Cardiac septum (tissue), 1 donor: ENCODE measurements at regions not wholly inside any gene's neighbourhood (a gene's known extent, or its start where the extent isn't known, plus 50 kb on each side); places are given as distances from the start of the nearest gene placed in this dataset.

Experiments
- DNase-seq: peaks from one replicate; pipeline ENCODE4 v3.0.0-alpha.2; 2020; ENCODE audit warnings: low spot score
- intact Hi-C: fragments of 100-400 bp; cut with DNase I; formaldehyde crosslinking; loops from one replicate; pipeline ENCODE4 v1.14.0; 2022
- donor health status: DM: no; HTN: no; CAD: no.

DNA sequence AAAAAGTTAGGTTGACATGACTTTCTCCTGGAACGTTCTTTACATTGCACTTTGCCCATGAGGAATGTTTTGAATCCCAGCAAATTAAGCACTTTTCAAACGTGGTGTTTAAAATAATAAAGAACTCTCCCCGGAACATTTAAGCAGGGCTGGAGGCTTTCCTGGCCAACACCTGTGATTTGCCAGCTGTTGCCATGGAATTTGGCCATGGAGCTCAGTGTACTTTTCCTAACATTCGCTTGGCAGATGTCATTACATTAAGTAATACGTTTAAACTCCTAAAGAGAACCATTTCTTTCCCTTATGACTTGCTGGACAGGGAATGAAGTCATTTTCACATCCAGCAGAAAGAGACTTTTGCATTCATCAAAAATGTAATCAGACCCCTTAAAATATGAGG is 146.1 kb downstream of the GAS1 start:
- DNase-seq: no peak
- intact Hi-C loops: no loop called here

GRCh38 chr9:86800681-86801080 is 146.6 kb downstream of the GAS1 start:
- intact Hi-C loops: no loop called here

DNA sequence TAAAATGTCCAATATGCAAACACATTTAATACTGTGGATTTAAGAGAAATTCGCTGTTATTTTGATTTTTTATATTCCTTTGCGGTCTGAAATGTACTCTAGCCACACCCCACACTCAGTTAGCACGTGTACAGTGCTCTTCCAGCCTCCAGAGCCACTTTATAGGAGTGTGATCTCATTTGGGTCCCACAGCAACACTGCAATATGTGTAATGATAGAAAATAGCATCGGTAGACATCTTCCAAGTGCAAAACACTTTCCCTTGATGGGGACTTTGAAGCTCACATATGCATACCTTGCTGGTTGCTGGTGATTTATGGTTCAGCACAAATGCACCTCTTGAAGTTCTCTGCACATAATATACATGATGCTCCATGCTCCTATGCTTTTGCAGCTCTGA is 148.3 kb downstream of the GAS1 start:
- no peak for DNase-seq
- intact Hi-C loops: loop anchor here (10.0 kb wide), 1 partner anchor 54 kb away; no protein-coding TSS in a partner anchor

More at GRCh38 chr9:86800681-86801080, 146.6 kb downstream of the GAS1 start:
- DNase-seq: no peak

- DNase-seq: no peak
- intact Hi-C loops: loop anchor here (10.0 kb wide), 1 partner anchor 52 kb away; no protein-coding TSS in a partner anchor
These were observed 150.6 kb downstream of the GAS1 start for GRCh38 chr9:86796666-86797065.

DNA sequence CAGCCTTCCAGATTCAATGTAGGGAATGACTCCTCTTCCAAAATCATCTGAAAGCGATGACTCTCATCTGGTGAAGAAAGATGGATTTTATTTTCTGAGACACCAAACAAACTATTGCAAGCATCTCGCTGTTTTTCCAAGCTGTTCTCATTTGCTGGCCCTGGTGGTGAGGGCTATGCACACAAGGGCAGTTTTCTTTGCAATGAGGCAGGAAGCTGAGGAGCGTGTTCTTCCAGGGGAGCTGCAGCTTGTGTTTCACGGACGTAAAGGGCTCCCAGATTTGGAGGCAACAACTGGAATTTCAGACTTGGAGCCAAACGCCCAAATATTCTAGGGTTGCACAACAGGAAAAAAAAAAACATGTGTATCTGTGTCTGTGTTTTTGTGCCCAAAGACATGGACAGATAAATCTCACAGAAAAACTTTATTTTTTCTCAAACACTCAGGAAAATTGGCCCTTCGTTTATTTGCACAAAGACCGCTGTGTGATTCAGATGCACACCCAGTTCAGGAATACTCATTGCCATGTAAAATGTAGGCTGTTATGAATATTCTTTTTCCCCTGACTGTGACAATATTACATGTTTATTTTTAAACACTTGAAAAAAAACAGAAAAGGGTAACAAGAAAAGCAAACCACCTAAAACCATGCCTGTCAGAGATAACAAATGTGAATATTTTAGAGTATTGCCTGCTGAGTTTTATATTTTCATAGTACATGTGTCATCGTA is 151.3 kb downstream of the GAS1 start:
- intact Hi-C loops: loop anchor here (10.0 kb wide), 1 partner anchor 51 kb away; no protein-coding TSS in a partner anchor
- DNase-seq: no peak

DNA sequence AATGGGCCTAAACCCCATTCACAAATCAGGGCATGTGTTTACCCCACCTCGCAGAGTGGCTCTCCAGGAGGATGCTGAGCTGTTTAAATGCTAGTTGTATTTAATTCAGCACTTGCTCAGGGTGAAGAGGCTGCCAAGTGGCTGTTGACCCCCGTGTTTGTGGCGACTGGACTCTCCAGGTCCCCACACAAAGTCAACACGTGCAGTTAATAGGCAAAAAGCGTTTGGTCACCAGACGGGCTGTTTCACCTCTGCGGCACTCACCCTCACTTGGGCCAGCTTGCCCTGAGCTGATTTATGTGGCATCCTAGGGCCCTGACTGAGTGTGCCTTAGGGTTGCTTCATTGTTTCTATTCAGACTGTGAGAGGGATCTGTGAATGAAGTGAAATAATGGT is 152.3 kb downstream of the GAS1 start:
- no peak for DNase-seq
- intact Hi-C loops: loop anchor here (10.0 kb wide), 1 partner anchor 50 kb away; no protein-coding TSS in a partner anchor

GRCh38 chr9:86794391-86795046 is 152.8 kb downstream of the GAS1 start:
- no peak for DNase-seq
- intact Hi-C loops: loop anchor here (10.0 kb wide), 1 partner anchor 50 kb away; no protein-coding TSS in a partner anchor

DNA sequence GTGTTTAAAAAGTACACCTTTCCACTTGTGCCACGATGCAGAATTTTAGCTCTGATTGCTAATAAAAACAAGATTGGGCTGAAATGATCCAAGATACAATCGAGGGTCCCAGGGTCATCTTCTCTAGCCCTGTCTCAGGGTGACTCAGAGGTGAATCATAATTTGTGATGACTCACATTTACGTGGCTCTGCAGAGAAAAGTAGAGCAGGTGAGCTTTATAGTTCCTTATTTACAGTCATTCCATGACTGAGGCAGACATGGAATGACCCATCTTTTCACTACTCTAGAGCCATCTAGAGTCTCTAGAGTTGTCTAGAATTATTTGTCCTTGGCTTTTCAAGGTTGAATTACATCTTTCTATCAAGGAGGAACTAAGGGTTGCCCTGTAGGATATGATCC is 155.2 kb downstream of the GAS1 start:
- no peak for DNase-seq
- intact Hi-C loops: loop anchor here (10.0 kb wide), 1 partner anchor 47 kb away; no protein-coding TSS in a partner anchor

GRCh38 chr9:86790805-86791204 is 156.5 kb downstream of the GAS1 start:
- intact Hi-C loops: loop anchor here (10.0 kb wide), 1 partner anchor 46 kb away; no protein-coding TSS in a partner anchor
- no peak for DNase-seq

- no peak for DNase-seq
- intact Hi-C loops: no loop called here
These were observed 158.8 kb downstream of the GAS1 start for GRCh38 chr9:86788456-86788855.

DNA sequence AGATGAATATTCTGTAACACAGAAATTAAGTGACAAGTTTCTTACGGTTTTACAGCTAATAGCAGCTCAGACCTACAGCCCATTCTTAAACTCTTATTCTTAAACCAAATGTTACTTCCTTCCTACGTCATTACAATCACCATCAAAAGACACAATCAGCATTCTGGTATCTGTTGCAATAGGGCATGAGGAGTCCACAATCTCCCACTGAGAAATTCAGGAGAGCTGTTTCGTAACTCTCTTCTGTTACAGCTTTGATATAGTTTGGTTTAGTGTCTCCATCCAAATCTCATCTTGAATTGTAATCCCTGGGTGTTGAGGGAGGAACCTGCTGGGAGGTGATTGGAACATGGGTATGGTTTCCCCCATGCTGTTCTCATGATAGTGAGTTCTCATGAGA is 163.4 kb downstream of the GAS1 start:
- DNase-seq: no peak
- intact Hi-C loops: no loop called here

- intact Hi-C loops: no loop called here
- no peak for DNase-seq
These were observed 164.5 kb downstream of the GAS1 start for GRCh38 chr9:86782831-86783230.

- intact Hi-C loops: no loop called here
- DNase-seq: no peak
These were observed 168.5 kb downstream of the GAS1 start for GRCh38 chr9:86778761-86779160.

DNA sequence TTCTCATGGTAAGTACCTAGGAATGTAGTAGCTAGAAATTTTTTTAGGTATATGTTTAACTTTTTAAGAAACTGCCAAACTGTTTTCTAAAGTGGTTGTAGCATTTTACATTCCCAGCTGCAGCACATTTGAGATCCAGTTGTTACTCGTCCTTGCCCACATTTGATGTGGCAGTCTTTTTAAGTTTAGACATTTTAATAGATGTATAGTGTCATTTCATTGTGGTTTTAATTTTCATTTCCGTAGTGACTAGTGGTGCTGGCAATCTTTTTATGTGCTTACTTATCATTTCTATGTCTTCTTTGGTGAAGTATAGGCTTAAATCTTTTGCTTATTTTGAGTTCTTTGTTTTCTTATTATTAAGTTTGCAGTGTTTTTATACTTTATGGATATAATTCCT is 171.6 kb downstream of the GAS1 start:
- intact Hi-C loops: no loop called here

DNA sequence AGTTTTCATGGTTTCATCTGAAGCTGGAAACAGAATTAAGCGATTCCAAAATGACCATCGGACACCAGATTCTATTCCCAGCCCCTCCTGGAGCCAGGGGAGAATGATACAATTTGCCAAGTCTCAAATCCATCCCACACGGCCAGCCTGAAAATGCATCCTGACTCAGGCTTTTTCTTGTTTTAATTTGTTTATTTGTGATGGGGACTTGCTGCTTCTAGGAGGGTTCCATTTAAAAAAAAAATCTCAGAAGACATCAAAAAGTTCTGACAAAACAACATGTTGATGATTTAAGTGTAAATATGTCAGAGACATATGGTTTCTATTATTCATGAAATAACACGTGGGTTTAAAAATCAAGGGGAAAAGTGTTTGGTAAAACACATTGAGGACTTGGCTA is 173.2 kb downstream of the GAS1 start:
- DNase-seq: no peak
- intact Hi-C loops: no loop called here

More for the DNA sequence above, 171.6 kb downstream of the GAS1 start:
- DNase-seq: no peak

- DNase-seq: no peak
- intact Hi-C loops: no loop called here
These were observed 173.8 kb downstream of the GAS1 start for GRCh38 chr9:86773422-86773945.

GRCh38 chr9:86772635-86772993 is 174.7 kb downstream of the GAS1 start:
- intact Hi-C loops: no loop called here
- no peak for DNase-seq

DNA sequence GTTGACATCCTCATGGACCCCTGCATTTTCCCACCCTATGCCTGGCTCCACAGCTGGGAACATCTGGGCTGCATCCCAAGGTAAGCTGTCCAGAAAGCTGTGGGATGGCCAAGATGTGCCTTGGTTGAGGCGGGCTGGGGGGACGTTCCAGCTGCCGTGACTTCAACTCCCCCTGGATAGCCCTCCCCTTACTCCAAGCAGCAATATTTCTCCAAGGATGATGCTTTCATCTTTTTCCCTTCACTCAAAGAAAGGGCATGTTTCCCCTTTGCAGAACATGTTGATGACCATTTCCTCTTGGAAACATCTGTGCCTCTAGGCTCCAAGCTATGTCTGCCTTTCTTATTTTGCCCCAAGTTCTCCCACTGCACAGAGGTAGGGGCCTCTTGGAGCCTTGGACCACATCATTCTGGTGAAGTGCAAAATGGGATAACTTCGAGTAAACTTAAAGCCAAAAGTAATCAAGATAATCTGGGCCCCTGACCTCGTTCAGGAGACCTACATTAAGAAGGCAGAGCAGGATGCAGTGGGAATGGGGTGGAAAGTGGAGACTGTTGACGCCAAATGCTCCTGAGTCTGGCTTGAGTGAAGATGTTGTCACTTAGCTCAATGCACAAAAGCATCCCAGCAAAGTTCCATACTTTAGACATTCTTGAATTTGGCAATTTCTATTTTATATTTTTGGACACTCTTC is 175.2 kb downstream of the GAS1 start:
- intact Hi-C loops: no loop called here
- no peak for DNase-seq

GRCh38 chr9:86771420-86771819 is 175.9 kb downstream of the GAS1 start:
- intact Hi-C loops: no loop called here
- no peak for DNase-seq

DNA sequence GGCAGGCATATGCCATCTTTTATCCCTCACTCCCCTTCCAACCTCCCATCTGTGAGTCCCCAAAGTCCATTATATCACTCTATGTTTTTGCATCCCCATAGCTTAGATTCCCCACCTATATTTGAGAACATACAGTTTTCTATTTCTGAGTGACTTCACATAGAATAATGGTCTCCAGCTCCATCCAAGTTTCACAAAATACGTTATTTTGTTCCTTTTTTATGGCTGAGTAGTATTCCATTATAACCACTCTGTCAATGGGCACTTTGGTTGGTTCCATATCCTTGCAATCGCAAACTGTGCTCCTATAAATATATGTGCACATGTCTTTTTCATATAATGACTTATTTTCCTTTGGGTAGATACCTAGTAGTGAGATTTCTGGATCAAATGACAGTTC is 178.6 kb downstream of the GAS1 start:
- DNase-seq: no peak
- intact Hi-C loops: no loop called here
